GM23248 (cell line): ENCODE measurements at regions not wholly inside any gene's neighbourhood (a gene's known extent, or its start where the extent isn't known, plus 50 kb on each side); places are given as distances from the start of the nearest gene placed in this dataset.
"Not testable (repeated sequence)": the region's sequence is repeated elsewhere in the genome, so short reads cannot be mapped to it uniquely, and the experiment has no call there.

Experiments used
- DNase-seq: peaks from one replicate; pipeline ENCODE4 v3.0.0-alpha.2; 2015
- H2AFZ ChIP-seq: fragments of 200-600 bp; sonication (generic); 2 replicates; pipeline ENCODE4 v1.6.1; 2016; ENCODE audit warnings: antibody characterized with exemption
- H3F3A ChIP-seq: fragments of 200-600 bp; sonication (generic); 2 replicates; pipeline ENCODE4 v1.6.1; 2016; ENCODE audit warnings: mild to moderate bottlenecking, antibody characterized with exemption, mixed run types; ENCODE audit not compliant: insufficient read depth
- H3K27ac ChIP-seq: fragments of 200-600 bp; sonication (generic); 2 replicates; pipeline ENCODE4 v1.5.1; 2016; ENCODE audit warnings: mild to moderate bottlenecking
- H3K27me3 ChIP-seq: fragments of 200-600 bp; sonication (generic); replicated peaks from 2 replicates; pipeline ENCODE4 v1.6.1; 2016; ENCODE audit warnings: mild to moderate bottlenecking; ENCODE audit not compliant: insufficient read depth
- H3K36me3 ChIP-seq: fragments of 200-600 bp; sonication (generic); 2 replicates; pipeline ENCODE4 v1.6.1; 2016; ENCODE audit warnings: low read depth, mild to moderate bottlenecking
- H3K4me1 ChIP-seq: fragments of 200-600 bp; sonication (generic); 2 replicates; pipeline ENCODE4 v1.6.1; 2016; ENCODE audit warnings: mild to moderate bottlenecking; ENCODE audit not compliant: insufficient read depth
- H3K4me2 ChIP-seq: fragments of 200-600 bp; sonication (generic); one replicate; pipeline ENCODE4 v1.6.1; 2016; ENCODE audit warnings: mild to moderate bottlenecking; ENCODE audit not compliant: unreplicated experiment
- H3K4me3 ChIP-seq: fragments of 200-600 bp; sonication (generic); 2 replicates; pipeline ENCODE4 v1.5.1; 2016; ENCODE audit warnings: mild to moderate bottlenecking
- H3K79me2 ChIP-seq: fragments of 200-600 bp; sonication (generic); 2 replicates; pipeline ENCODE4 v1.6.1; 2016; ENCODE audit warnings: mild to moderate bottlenecking; ENCODE audit not compliant: insufficient read depth
- H3K9ac ChIP-seq: fragments of 200-600 bp; sonication (generic); 2 replicates; pipeline ENCODE4 v1.6.1; 2016; ENCODE audit warnings: mild to moderate bottlenecking
- H3K9me2 ChIP-seq: fragments of 200-600 bp; sonication (generic); 2 replicates; pipeline ENCODE4 v1.6.1; 2016; ENCODE audit warnings: mixed run types, mild to moderate bottlenecking, moderate library complexity; ENCODE audit not compliant: insufficient read depth
- H3K9me3 ChIP-seq: fragments of 200-600 bp; sonication (generic); one replicate; pipeline ENCODE4 v1.6.1; 2017; ENCODE audit warnings: low read depth
- H4K20me1 ChIP-seq: fragments of 200-600 bp; sonication (generic); 2 replicates; pipeline ENCODE4 v1.6.0; 2016; ENCODE audit not compliant: insufficient read depth
- EZH2 ChIP-seq: fragments of 200-600 bp; sonication (generic); IDR thresholded peaks from 2 replicates; pipeline ENCODE4 v1.6.1; 2018; ENCODE audit warnings: antibody characterized with exemption, mild to moderate bottlenecking; ENCODE audit not compliant: insufficient read depth, poor library complexity, severe bottlenecking
- EZH2phosphoT487 ChIP-seq: fragments of 200-600 bp; sonication (generic); IDR thresholded peaks from 2 replicates; pipeline ENCODE4 v1.6.1; 2018; ENCODE audit warnings: antibody characterized with exemption, moderate library complexity, mild to moderate bottlenecking, low read depth; ENCODE audit not compliant: insufficient read depth
- WGBS, 2 experiments: methylation state at CpG; one replicate each; pipeline ENCODE4 v1.1.6; 2015 to 2017; ENCODE audit warnings: low lambda C conversion rate in 2 of 2, low coverage in 1 of 2; ENCODE audit errors: missing lambda C conversion rate in 2 of 2; 5-methylcytosine and 5-hydroxymethylcytosine counted together
- in situ Hi-C: fragments of 300-500 bp; cut with MboI; formaldehyde crosslinking; loops from 2 replicates; pipeline ENCODE4 v1.15.0; 2020

DNA sequence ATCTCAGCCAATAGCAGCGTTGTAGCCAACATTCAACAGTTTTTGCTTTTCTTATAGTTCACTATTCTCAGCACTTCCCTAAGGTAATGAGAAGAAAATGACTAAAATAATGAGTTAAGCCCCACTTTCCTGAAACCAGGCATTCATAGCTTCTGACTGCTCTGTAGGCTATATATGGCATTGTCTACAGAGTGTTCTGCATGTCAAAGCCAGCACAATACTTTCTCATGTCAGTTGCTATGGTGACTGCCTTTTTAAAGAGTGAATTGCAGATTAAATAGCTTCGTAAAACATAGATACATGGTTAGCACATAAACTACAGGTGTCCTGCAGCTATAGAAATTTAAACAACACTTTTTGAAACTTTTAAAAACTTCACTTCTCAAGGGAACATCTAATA, 1256.1 kb upstream of the CNTN5 start:
- TF ChIP-seq EZH2 (no peak), EZH2phosphoT487 (no peak)
- no peak overlapping the region for H3K4me3 ChIP-seq
- no peak overlapping the region for H3K9ac ChIP-seq
- H4K20me1 ChIP-seq = no peaks in the 10 kb centered on the region
- WGBS, 2 experiments = 0 to 4% methylated on average over 2 of the region's 2 CpGs
- no peaks in the 10 kb centered on the region for H3F3A ChIP-seq
- H3K79me2 ChIP-seq = no peaks in the 10 kb centered on the region
- no peak overlapping the region for H3K27ac ChIP-seq
- H3K36me3 ChIP-seq = no peaks in the 10 kb centered on the region
- H3K4me1 ChIP-seq = no peaks in the 10 kb centered on the region
- in situ Hi-C loops = no loop called here
- no peaks in the 10 kb centered on the region for H3K27me3 ChIP-seq
- H3K4me2 ChIP-seq = no peak overlapping the region
- H3K9me2 ChIP-seq = no peaks in the 10 kb centered on the region
- no peak overlapping the region for H2AFZ ChIP-seq
- DNase-seq = no peak
- H3K9me3 ChIP-seq = peaks cover 3% of the 10 kb centered on the region

DNA sequence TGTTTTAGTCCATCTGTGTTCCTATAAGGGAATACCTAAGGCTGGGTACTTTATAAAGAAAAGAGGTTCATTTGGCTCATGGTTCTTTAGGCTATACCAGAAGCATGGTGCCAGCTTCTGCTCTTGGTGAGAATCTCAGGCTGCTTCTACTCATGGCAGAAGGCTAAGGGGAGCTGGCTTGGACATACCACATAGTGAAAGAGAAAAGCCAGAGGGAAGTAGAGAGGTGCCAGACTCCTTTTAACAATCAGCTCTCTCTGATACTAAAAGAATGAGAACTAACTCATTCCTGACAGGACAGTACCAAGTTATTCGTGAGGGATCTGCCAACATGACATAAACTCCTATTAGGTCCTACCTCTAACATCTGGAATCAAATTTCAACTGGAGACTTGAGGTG, 1250.2 kb upstream of the CNTN5 start:
- 4 to 8% methylated on average over 1 of the region's 1 CpG for WGBS, 2 experiments
- Histone ChIP-seq H3K79me2 (no peaks in the 10 kb centered on the region), H3K4me2 (no peak overlapping the region), H3K36me3 (no peaks in the 10 kb centered on the region), H2AFZ (no peak overlapping the region), H3K27ac (no peak overlapping the region), H3K4me3 (no peak overlapping the region), H3K9me3 (no peaks in the 10 kb centered on the region), H3K9ac (no peak overlapping the region), H3K4me1 (no peaks in the 10 kb centered on the region), H4K20me1 (no peaks in the 10 kb centered on the region), H3F3A (no peaks in the 10 kb centered on the region), H3K27me3 (no peaks in the 10 kb centered on the region), H3K9me2 (no peaks in the 10 kb centered on the region)
- in situ Hi-C loops = no loop called here
- DNase-seq = no peak
- no peak for TF ChIP-seq EZH2
- TF ChIP-seq EZH2phosphoT487 = no peak

DNA sequence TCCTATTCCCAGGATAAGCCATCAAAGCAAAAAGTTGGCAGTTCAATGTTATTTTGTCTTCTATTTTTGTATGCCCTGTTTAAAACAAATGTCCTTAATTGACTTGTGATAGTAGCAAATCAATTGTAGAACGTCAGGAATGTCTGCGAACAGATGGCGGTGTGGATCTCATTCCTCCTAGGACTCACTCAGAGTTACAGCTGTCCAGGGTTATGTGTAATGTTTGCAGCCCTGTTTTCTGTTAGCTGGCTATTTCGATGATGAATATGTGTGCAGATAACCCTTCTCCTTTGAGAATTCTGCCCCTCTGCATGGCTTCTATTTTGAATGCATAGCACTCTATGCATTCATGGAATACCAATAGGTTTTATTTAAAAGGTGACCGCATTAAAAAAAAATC, 1248.0 kb upstream of the CNTN5 start:
- no peaks in the 10 kb centered on the region for H4K20me1 ChIP-seq
- H3K27ac ChIP-seq = no peak overlapping the region
- no peaks in the 10 kb centered on the region for H3K4me1 ChIP-seq
- no peaks in the 10 kb centered on the region for H3F3A ChIP-seq
- no peak overlapping the region for H3K4me3 ChIP-seq
- H3K9ac ChIP-seq = no peak overlapping the region
- H3K9me3 ChIP-seq = no peaks in the 10 kb centered on the region
- no peaks in the 10 kb centered on the region for H3K9me2 ChIP-seq
- WGBS, 2 experiments = 3 to 7% methylated on average over 5 of the region's 5 CpGs
- TF ChIP-seq EZH2 (no peak), EZH2phosphoT487 (no peak)
- in situ Hi-C loops = no loop called here
- H3K4me2 ChIP-seq = no peak overlapping the region
- no peaks in the 10 kb centered on the region for H3K79me2 ChIP-seq
- H2AFZ ChIP-seq = no peak overlapping the region
- no peak for DNase-seq
- H3K27me3 ChIP-seq = no peaks in the 10 kb centered on the region
- H3K36me3 ChIP-seq = no peaks in the 10 kb centered on the region

DNA sequence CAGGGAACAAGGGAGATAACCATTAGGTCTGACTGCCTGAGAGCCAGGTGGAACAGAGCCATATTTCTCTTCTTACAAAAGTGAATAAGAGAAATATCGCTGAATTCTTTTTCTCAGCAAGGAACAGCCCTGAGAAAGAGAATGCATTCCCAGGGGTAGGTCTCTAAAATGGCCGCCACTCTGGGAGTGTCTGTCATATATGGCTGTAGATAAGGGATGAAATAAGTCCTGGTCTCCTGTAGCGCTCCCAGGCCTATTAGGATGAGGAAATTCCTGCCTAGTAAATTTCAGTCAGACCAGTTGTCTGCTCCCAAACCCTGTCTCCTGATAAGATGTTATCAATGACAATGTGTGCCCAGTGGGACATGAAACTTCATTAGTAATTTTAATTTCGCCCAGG, 1236.4 kb upstream of the CNTN5 start:
- H3K27me3 ChIP-seq, H3K9me3 ChIP-seq, H3K79me2 ChIP-seq, H3K9me2 ChIP-seq, H3K4me2 ChIP-seq, H3K4me3 ChIP-seq, H3K27ac ChIP-seq, H2AFZ ChIP-seq, H3F3A ChIP-seq, H3K36me3 ChIP-seq, DNase-seq, H3K9ac ChIP-seq, H4K20me1 ChIP-seq, in situ Hi-C loops, H3K4me1 ChIP-seq: not testable (repeated sequence)
- 27 to 36% methylated on average over 4 of the region's 4 CpGs for WGBS, 2 experiments

DNA sequence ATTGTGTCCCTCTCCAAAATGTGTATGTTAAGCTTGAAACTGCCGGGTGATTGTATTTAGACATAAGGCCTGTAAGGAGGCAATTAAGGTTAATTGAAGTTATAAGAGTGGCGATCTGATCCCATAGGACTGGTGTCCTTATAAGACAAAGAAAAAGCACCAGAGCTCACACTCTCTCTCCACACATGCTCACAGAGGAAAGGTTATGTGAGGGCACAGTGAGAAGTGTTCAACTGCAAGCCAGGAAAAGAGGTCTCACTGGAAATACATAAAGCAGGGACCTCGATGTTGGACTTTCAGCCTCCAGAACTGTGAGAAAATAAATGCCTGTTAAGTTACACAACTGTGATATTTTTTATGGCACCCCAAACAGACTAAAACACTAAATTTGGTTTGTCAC, 1233.8 kb upstream of the CNTN5 start:
- H3K4me1 ChIP-seq = no peaks in the 10 kb centered on the region
- in situ Hi-C loops = no loop called here
- H3K9ac ChIP-seq = no peak overlapping the region
- H3K4me2 ChIP-seq = no peak overlapping the region
- 32 to 34% methylated on average over 3 of the region's 3 CpGs for WGBS, 2 experiments
- no peaks in the 10 kb centered on the region for H3K9me3 ChIP-seq
- H3K9me2 ChIP-seq = no peaks in the 10 kb centered on the region
- DNase-seq = no peak
- no peak overlapping the region for H2AFZ ChIP-seq
- no peaks in the 10 kb centered on the region for H3K27me3 ChIP-seq
- TF ChIP-seq EZH2 (no peak), EZH2phosphoT487 (no peak)
- H3F3A ChIP-seq = no peaks in the 10 kb centered on the region
- no peak overlapping the region for H3K4me3 ChIP-seq
- no peaks in the 10 kb centered on the region for H3K79me2 ChIP-seq
- H4K20me1 ChIP-seq = no peaks in the 10 kb centered on the region
- no peak overlapping the region for H3K27ac ChIP-seq
- H3K36me3 ChIP-seq = no peaks in the 10 kb centered on the region
